Memory B cell (primary cell): ENCODE measurements at regions not wholly inside any gene's neighbourhood (a gene's known extent, or its start where the extent isn't known, plus 50 kb on each side); places are given as distances from the start of the nearest gene placed in this dataset.
"Not testable (repeated sequence)": the region's sequence is repeated elsewhere in the genome, so short reads cannot be mapped to it uniquely, and the experiment has no call there.

Experiments
- ATAC-seq: fragments of 150-1000 bp; cut with Tn5 transposase; 2 replicates; pipeline ENCODE4 v1.10.0; 2021; ENCODE audit warnings: low read depth, mild to moderate bottlenecking, moderate library complexity
- DNase-seq, 2 donors: peaks; one replicate each; pipeline ENCODE4 v3.0.0; 2022; ENCODE audit warnings: low spot score in 2 of 2
- H3K27ac Mint-ChIP-seq: one replicate; pipeline ENCODE4 v1.8.0; 2022; ENCODE audit warnings: mild to moderate bottlenecking, moderate library complexity, mixed read lengths
- H3K27me3 Mint-ChIP-seq: one replicate; pipeline ENCODE4 v1.8.0; 2022; ENCODE audit warnings: mixed read lengths
- H3K36me3 Mint-ChIP-seq: one replicate; pipeline ENCODE4 v1.8.0; 2022; ENCODE audit warnings: mild to moderate bottlenecking, mixed read lengths
- H3K4me1 Mint-ChIP-seq: one replicate; pipeline ENCODE4 v1.8.0; 2022; ENCODE audit warnings: mixed read lengths
- H3K4me3 Mint-ChIP-seq: one replicate; pipeline ENCODE4 v1.8.0; 2022; ENCODE audit warnings: mild to moderate bottlenecking, moderate library complexity, mixed read lengths
- H3K9me3 Mint-ChIP-seq: one replicate; pipeline ENCODE4 v1.8.0; 2022; ENCODE audit warnings: mixed read lengths

GRCh38 chr1:10877894-10878293 lies 81.4 kb upstream of the CASZ1 start:
- Mint-ChIP-seq H3K4me3 (no peak overlapping the region), H3K9me3 (no peaks in the 10 kb centered on the region), H3K27ac (no peak overlapping the region), H3K27me3 (peaks cover 10% of the 10 kb centered on the region), H3K4me1 (no peaks in the 10 kb centered on the region), H3K36me3 (no peaks in the 10 kb centered on the region)
- DNase-seq = no peak
- ATAC-seq = no peak

GRCh38 chr1:10878469-10878868 lies 82.0 kb upstream of the CASZ1 start:
- DNase-seq = no peak
- H3K36me3 Mint-ChIP-seq = no peaks in the 10 kb centered on the region
- ATAC-seq = no peak
- peaks cover 8% of the 10 kb centered on the region for H3K27me3 Mint-ChIP-seq
- H3K27ac Mint-ChIP-seq = no peak overlapping the region
- no peak overlapping the region for H3K4me3 Mint-ChIP-seq
- H3K9me3 Mint-ChIP-seq = no peaks in the 10 kb centered on the region
- H3K4me1 Mint-ChIP-seq = no peaks in the 10 kb centered on the region

GRCh38 chr1:10880063-10880462 lies 83.6 kb upstream of the CASZ1 start:
- Mint-ChIP-seq H3K27ac (no peak overlapping the region), H3K4me3 (no peak overlapping the region), H3K27me3 (peaks cover 8% of the 10 kb centered on the region), H3K9me3 (no peaks in the 10 kb centered on the region), H3K36me3 (no peaks in the 10 kb centered on the region), H3K4me1 (no peaks in the 10 kb centered on the region)
- no peak for DNase-seq
- ATAC-seq = no peak

- H3K27me3 Mint-ChIP-seq = peaks cover 8% of the 10 kb centered on the region
- no peak for DNase-seq
- no peak overlapping the region for H3K27ac Mint-ChIP-seq
- H3K9me3 Mint-ChIP-seq = no peaks in the 10 kb centered on the region
- H3K36me3 Mint-ChIP-seq = no peaks in the 10 kb centered on the region
- ATAC-seq = no peak
- no peak overlapping the region for H3K4me3 Mint-ChIP-seq
- H3K4me1 Mint-ChIP-seq = no peaks in the 10 kb centered on the region
Measured at GRCh38 chr1:10881046-10881445, 84.6 kb upstream of the CASZ1 start.

GRCh38 chr1:10882069-10882468 lies 85.6 kb upstream of the CASZ1 start:
- DNase-seq (no peak), ATAC-seq (no peak)
- Mint-ChIP-seq H3K27me3 (peaks cover 8% of the 10 kb centered on the region), H3K4me1 (no peaks in the 10 kb centered on the region), H3K36me3 (no peaks in the 10 kb centered on the region), H3K27ac (no peak overlapping the region), H3K9me3 (no peaks in the 10 kb centered on the region), H3K4me3 (no peak overlapping the region)

- not testable (repeated sequence) for H3K9me3 Mint-ChIP-seq, ATAC-seq, DNase-seq, H3K27ac Mint-ChIP-seq, H3K36me3 Mint-ChIP-seq, H3K4me1 Mint-ChIP-seq, H3K4me3 Mint-ChIP-seq
- peaks cover 16% of the 10 kb centered on the region for H3K27me3 Mint-ChIP-seq
Measured at GRCh38 chr1:10887032-10887431, 90.6 kb upstream of the CASZ1 start.

GRCh38 chr1:10888291-10888690 lies 91.8 kb upstream of the CASZ1 start:
- H3K27ac Mint-ChIP-seq = no peak overlapping the region
- H3K4me3 Mint-ChIP-seq = no peak overlapping the region
- H3K9me3 Mint-ChIP-seq = peaks cover 3% of the 10 kb centered on the region
- H3K36me3 Mint-ChIP-seq = no peaks in the 10 kb centered on the region
- H3K27me3 Mint-ChIP-seq = peaks cover 21% of the 10 kb centered on the region
- H3K4me1 Mint-ChIP-seq = peaks cover 2% of the 10 kb centered on the region
- DNase-seq (no peak), ATAC-seq (no peak)

GRCh38 chr1:10888791-10889649 lies 92.6 kb upstream of the CASZ1 start:
- Mint-ChIP-seq H3K9me3 (peaks cover 3% of the 10 kb centered on the region), H3K4me1 (peaks cover 2% of the 10 kb centered on the region), H3K36me3 (no peaks in the 10 kb centered on the region), H3K4me3 (peak overlapping the region; percentile 46), H3K27me3 (peaks cover 22% of the 10 kb centered on the region), H3K27ac (no peak overlapping the region)
- no peak for DNase-seq
- no peak for ATAC-seq

- Mint-ChIP-seq H3K4me3 (no peak overlapping the region), H3K27me3 (peaks cover 23% of the 10 kb centered on the region), H3K36me3 (no peaks in the 10 kb centered on the region), H3K4me1 (peaks cover 2% of the 10 kb centered on the region), H3K9me3 (peaks cover 3% of the 10 kb centered on the region), H3K27ac (no peak overlapping the region)
- ATAC-seq (no peak), DNase-seq (no peak)
Measured at GRCh38 chr1:10889650-10890353, 93.4 kb upstream of the CASZ1 start.

- H3K36me3 Mint-ChIP-seq = no peaks in the 10 kb centered on the region
- H3K9me3 Mint-ChIP-seq = peaks cover 3% of the 10 kb centered on the region
- DNase-seq = no peak
- no peak overlapping the region for H3K27ac Mint-ChIP-seq
- peaks cover 23% of the 10 kb centered on the region for H3K27me3 Mint-ChIP-seq
- no peak for ATAC-seq
- peaks cover 2% of the 10 kb centered on the region for H3K4me1 Mint-ChIP-seq
- H3K4me3 Mint-ChIP-seq = no peak overlapping the region
Measured at GRCh38 chr1:10890491-10891071, 94.1 kb upstream of the CASZ1 start.

GRCh38 chr1:10891091-10891490 lies 94.6 kb upstream of the CASZ1 start:
- Mint-ChIP-seq H3K36me3 (no peaks in the 10 kb centered on the region), H3K27ac (no peak overlapping the region), H3K4me3 (no peak overlapping the region), H3K9me3 (peaks cover 3% of the 10 kb centered on the region), H3K4me1 (peaks cover 2% of the 10 kb centered on the region), H3K27me3 (peaks cover 23% of the 10 kb centered on the region)
- ATAC-seq (no peak), DNase-seq (no peak)

- H3K9me3 Mint-ChIP-seq = peaks cover 3% of the 10 kb centered on the region
- peaks cover 19% of the 10 kb centered on the region for H3K27me3 Mint-ChIP-seq
- no peak overlapping the region for H3K4me3 Mint-ChIP-seq
- H3K4me1 Mint-ChIP-seq = peaks cover 2% of the 10 kb centered on the region
- DNase-seq (no peak), ATAC-seq (no peak)
- H3K36me3 Mint-ChIP-seq = no peaks in the 10 kb centered on the region
- H3K27ac Mint-ChIP-seq = no peak overlapping the region
Measured at GRCh38 chr1:10892138-10893065, 96.0 kb upstream of the CASZ1 start.

GRCh38 chr1:10895621-10896020 lies 99.2 kb upstream of the CASZ1 start:
- no peak overlapping the region for H3K4me3 Mint-ChIP-seq
- DNase-seq (no peak), ATAC-seq (no peak)
- H3K27me3 Mint-ChIP-seq = peaks cover 25% of the 10 kb centered on the region
- no peak overlapping the region for H3K27ac Mint-ChIP-seq
- H3K4me1 Mint-ChIP-seq = peaks cover 2% of the 10 kb centered on the region
- H3K9me3 Mint-ChIP-seq = peaks cover 3% of the 10 kb centered on the region
- no peaks in the 10 kb centered on the region for H3K36me3 Mint-ChIP-seq
